Right lobe of liver (tissue), 4 donors: ENCODE measurements at regions not wholly inside any gene's neighbourhood (a gene's known extent, or its start where the extent isn't known, plus 50 kb on each side); places are given as distances from the start of the nearest gene placed in this dataset.

Source experiments
- POLR2A ChIP-seq: fragments of 450-650 bp; IDR thresholded peaks from one replicate; pipeline ENCODE4 v1.6.1; 2017; ENCODE audit warnings: antibody characterized with exemption, mild to moderate bottlenecking
- TF ChIP-seq, protein P1 (sequence below), 4 donors: fragments of 200-600 bp in 3 of 4; fragments of 450-650 bp in 1 of 4; IDR thresholded peaks; one replicate each; pipeline versions ENCODE4 v1.5.1 to v1.8.0; 2016 to 2022; ENCODE audit warnings: antibody characterized with exemption in 4 of 4, mild to moderate bottlenecking in 2 of 4
- donor health status: DM: no; HTN: no; CAD: no.
- donor health status: DM: no; HTN: no; CAD: no.
- donor health status: DM: no; HTN: yes; CAD: no.

- TF ChIP-seq, protein P1, sequence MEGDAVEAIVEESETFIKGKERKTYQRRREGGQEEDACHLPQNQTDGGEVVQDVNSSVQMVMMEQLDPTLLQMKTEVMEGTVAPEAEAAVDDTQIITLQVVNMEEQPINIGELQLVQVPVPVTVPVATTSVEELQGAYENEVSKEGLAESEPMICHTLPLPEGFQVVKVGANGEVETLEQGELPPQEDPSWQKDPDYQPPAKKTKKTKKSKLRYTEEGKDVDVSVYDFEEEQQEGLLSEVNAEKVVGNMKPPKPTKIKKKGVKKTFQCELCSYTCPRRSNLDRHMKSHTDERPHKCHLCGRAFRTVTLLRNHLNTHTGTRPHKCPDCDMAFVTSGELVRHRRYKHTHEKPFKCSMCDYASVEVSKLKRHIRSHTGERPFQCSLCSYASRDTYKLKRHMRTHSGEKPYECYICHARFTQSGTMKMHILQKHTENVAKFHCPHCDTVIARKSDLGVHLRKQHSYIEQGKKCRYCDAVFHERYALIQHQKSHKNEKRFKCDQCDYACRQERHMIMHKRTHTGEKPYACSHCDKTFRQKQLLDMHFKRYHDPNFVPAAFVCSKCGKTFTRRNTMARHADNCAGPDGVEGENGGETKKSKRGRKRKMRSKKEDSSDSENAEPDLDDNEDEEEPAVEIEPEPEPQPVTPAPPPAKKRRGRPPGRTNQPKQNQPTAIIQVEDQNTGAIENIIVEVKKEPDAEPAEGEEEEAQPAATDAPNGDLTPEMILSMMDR (IDR thresholded peaks at IDR 0.05), result no peak
- TF ChIP-seq POLR2A, result no peak
Observed at GRCh38 chr3:194756460-194756779, 70.7 kb downstream of the FAM43A start.
